ENCODE measurements at regions not wholly inside any gene's neighbourhood (a gene's known extent, or its start where the extent isn't known, plus 50 kb on each side); places are given as distances from the start of the nearest gene placed in this dataset.

DNA sequence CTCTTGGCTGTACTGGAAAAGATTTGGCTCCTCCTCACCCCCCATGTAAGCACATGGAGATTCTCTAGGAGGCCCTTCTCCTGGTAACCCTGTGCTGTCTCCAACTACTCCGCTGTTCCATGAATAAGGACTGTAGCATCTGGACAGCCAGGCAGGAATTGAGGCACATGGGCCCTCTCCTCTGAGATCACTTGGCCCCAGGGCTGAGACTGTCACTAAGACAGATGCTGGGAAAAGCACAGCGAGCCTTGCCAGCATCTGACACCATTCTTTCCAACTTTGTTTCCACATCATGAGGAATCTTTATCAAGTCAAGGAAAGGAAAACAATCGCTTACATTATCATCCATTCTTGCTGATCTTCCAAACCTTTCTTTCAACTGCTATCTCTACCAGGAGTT is 222.6 kb upstream of the INTU start:
- Histone ChIP-seq H3K4me2 (ENCODE audit: control insufficient read depth, insufficient read depth) (no peak overlapping the region), H2AFZ (ENCODE audit: control insufficient read depth, low read depth, low read length) (no peak overlapping the region), H3K27ac (ENCODE audit: control insufficient read depth, insufficient read depth) (no peak overlapping the region), H4K20me1 (ENCODE audit: control insufficient read depth, insufficient read depth) (no peaks in the 10 kb centered on the region), H3K27me3 (replicated peaks in 1 of 2; ENCODE audit: control insufficient read depth in 2 of 2, insufficient read depth in 2 of 2, low read length in 1 of 2) (no peaks in the 10 kb centered on the region), H3K9ac (ENCODE audit: control insufficient read depth, insufficient read depth, low read length) (no peak overlapping the region), H3K36me3 (ENCODE audit: control insufficient read depth in 2 of 2, insufficient read depth in 2 of 2, low read length in 1 of 2) (no peaks in the 10 kb centered on the region), H3K79me2 (ENCODE audit: control insufficient read depth, insufficient read depth, low read length) (no peaks in the 10 kb centered on the region), H3K9me3 (replicated peaks; ENCODE audit: control insufficient read depth, insufficient read depth, low read length) (no peaks in the 10 kb centered on the region), H3K4me1 (ENCODE audit: control insufficient read depth, insufficient read depth, low read length) (no peaks in the 10 kb centered on the region), H3K4me3 (no peak overlapping the region)
- ChIA-PET SMC1A (ENCODE audit: uncharacterized antibody, unreplicated experiment) (no interaction called here), RAD21 (ENCODE audit: unreplicated experiment) (no interaction called here), POLR2A (no interaction called here), CTCF (no interaction called here)
- ATAC-seq (no peak), FAIRE-seq (no peak), DNase-seq (ENCODE audit: low read depth, low spot score) (no peak)
- intact Hi-C loops (cut with micrococcal nuclease; ENCODE audit: unreplicated experiment) = no loop called here
- TF ChIP-seq RBBP5 (conservative IDR thresholded peaks at IDR 0.05) = no peak
- TF ChIP-seq BCL11A (IDR thresholded peaks at IDR 0.05; ENCODE audit: low read depth, low read length) = no peak
- TF ChIP-seq SREBF1 (IDR thresholded peaks at IDR 0.05; ENCODE audit: low read length) = no peak
- TF ChIP-seq MYB (IDR thresholded peaks at IDR 0.05; ENCODE audit: borderline replicate concordance, low read depth, low read length) = no peak
- TF ChIP-seq IKZF1 (conservative IDR thresholded peaks at IDR 0.05) = no peak
- TF ChIP-seq SPI1 (IDR thresholded peaks at IDR 0.05; ENCODE audit: borderline replicate concordance, insufficient read depth, low read depth, low read length) = no peak
- TF ChIP-seq ATF7 (IDR thresholded peaks at IDR 0.05; ENCODE audit: low read depth) = no peak
- no peak for TF ChIP-seq MEF2A (IDR thresholded peaks at IDR 0.05; ENCODE audit: insufficient read depth, low read depth, low read length)
- TF ChIP-seq, protein P1, sequence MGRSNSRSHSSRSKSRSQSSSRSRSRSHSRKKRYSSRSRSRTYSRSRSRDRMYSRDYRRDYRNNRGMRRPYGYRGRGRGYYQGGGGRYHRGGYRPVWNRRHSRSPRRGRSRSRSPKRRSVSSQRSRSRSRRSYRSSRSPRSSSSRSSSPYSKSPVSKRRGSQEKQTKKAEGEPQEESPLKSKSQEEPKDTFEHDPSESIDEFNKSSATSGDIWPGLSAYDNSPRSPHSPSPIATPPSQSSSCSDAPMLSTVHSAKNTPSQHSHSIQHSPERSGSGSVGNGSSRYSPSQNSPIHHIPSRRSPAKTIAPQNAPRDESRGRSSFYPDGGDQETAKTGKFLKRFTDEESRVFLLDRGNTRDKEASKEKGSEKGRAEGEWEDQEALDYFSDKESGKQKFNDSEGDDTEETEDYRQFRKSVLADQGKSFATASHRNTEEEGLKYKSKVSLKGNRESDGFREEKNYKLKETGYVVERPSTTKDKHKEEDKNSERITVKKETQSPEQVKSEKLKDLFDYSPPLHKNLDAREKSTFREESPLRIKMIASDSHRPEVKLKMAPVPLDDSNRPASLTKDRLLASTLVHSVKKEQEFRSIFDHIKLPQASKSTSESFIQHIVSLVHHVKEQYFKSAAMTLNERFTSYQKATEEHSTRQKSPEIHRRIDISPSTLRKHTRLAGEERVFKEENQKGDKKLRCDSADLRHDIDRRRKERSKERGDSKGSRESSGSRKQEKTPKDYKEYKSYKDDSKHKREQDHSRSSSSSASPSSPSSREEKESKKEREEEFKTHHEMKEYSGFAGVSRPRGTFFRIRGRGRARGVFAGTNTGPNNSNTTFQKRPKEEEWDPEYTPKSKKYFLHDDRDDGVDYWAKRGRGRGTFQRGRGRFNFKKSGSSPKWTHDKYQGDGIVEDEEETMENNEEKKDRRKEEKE (IDR thresholded peaks at IDR 0.05) = no peak
- no peak for TF ChIP-seq ETV6 (conservative IDR thresholded peaks at IDR 0.05 in 1 of 2, IDR thresholded peaks at IDR 0.05 in 1 of 2; ENCODE audit: borderline replicate concordance in 1 of 2, low read depth in 1 of 2)
- no peak for TF ChIP-seq POLR2AphosphoS2 (IDR thresholded peaks at IDR 0.05; ENCODE audit: low read depth, low read length)
- TF ChIP-seq, protein P2, sequence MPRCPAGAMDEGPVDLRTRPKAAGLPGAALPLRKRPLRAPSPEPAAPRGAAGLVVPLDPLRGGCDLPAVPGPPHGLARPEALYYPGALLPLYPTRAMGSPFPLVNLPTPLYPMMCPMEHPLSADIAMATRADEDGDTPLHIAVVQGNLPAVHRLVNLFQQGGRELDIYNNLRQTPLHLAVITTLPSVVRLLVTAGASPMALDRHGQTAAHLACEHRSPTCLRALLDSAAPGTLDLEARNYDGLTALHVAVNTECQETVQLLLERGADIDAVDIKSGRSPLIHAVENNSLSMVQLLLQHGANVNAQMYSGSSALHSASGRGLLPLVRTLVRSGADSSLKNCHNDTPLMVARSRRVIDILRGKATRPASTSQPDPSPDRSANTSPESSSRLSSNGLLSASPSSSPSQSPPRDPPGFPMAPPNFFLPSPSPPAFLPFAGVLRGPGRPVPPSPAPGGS (IDR thresholded peaks at IDR 0.05; ENCODE audit: borderline replicate concordance, insufficient read depth, low read depth, low read length, poor library complexity, severe bottlenecking) = no peak
- TF ChIP-seq BHLHE40 (IDR thresholded peaks at IDR 0.05; ENCODE audit: borderline replicate concordance in 1 of 2, low read depth in 2 of 2, low read length in 1 of 2) = no peak
- no peak for TF ChIP-seq RFX5 (IDR thresholded peaks at IDR 0.05; ENCODE audit: low read depth, low read length)
- TF ChIP-seq TARDBP (IDR thresholded peaks at IDR 0.05; ENCODE audit: borderline replicate concordance) = no peak
- no peak for TF ChIP-seq SUPT20H (IDR thresholded peaks at IDR 0.05; ENCODE audit: borderline replicate concordance, control insufficient read depth, low read depth, low read length)
- no peak for TF ChIP-seq LARP7 (IDR thresholded peaks at IDR 0.05)
- in situ Hi-C loops (cut with MboI) = no loop called here
- 19% methylated on average over 3 of the region's 3 CpGs for WGBS (ENCODE audit: insufficient coverage, insufficient replicate concordance, low lambda C conversion rate, missing lambda C conversion rate)
- no TSS peak for BruUV-seq (replicated peaks)
